Fibroblast of upper back skin (primary cell): ENCODE measurements at regions not wholly inside any gene's neighbourhood (a gene's known extent, or its start where the extent isn't known, plus 50 kb on each side); places are given as distances from the start of the nearest gene placed in this dataset.
"Not testable (repeated sequence)": the region's sequence is repeated elsewhere in the genome, so short reads cannot be mapped to it uniquely, and the experiment has no call there.

Experiments used
- DNase-seq: peaks from one replicate; pipeline ENCODE4 v3.0.0-alpha.2; 2013

- peak; percentile 93 for DNase-seq
These were observed 301.4 kb upstream of the AADAT start for GRCh38 chr4:170391066-170391740.

- DNase-seq = no peak
These were observed 299.7 kb upstream of the AADAT start for GRCh38 chr4:170389411-170389810.

GRCh38 chr4:170388255-170388654, 298.5 kb upstream of the AADAT start:
- peak; percentile 92 for DNase-seq

- DNase-seq = peak; percentile 96
These were observed 297.2 kb upstream of the AADAT start for GRCh38 chr4:170386971-170387370.

- peak; percentile 43 for DNase-seq
These were observed 296.8 kb upstream of the AADAT start for GRCh38 chr4:170386511-170386910.

GRCh38 chr4:170374770-170375169, 285.0 kb upstream of the AADAT start:
- DNase-seq = no peak

GRCh38 chr4:170348945-170349344, 259.2 kb upstream of the AADAT start:
- DNase-seq = no peak

- not testable (repeated sequence) for DNase-seq
These were observed 257.4 kb upstream of the AADAT start for GRCh38 chr4:170347191-170347590.

GRCh38 chr4:170339522-170339921, 249.8 kb upstream of the AADAT start:
- no peak for DNase-seq

GRCh38 chr4:170336238-170336775, 246.6 kb upstream of the AADAT start:
- no peak for DNase-seq

- DNase-seq = no peak
These were observed 235.8 kb upstream of the AADAT start for GRCh38 chr4:170325599-170325998.

GRCh38 chr4:170323623-170324022, 233.9 kb upstream of the AADAT start:
- DNase-seq = no peak

- no peak for DNase-seq
These were observed 217.4 kb upstream of the AADAT start for GRCh38 chr4:170307182-170307581.

GRCh38 chr4:170306208-170306607, 216.5 kb upstream of the AADAT start:
- no peak for DNase-seq

- no peak for DNase-seq
These were observed 215.9 kb upstream of the AADAT start for GRCh38 chr4:170305627-170306026.

GRCh38 chr4:170281027-170281426, 191.3 kb upstream of the AADAT start:
- DNase-seq = no peak

- no peak for DNase-seq
These were observed 188.7 kb upstream of the AADAT start for GRCh38 chr4:170278460-170278859.

- DNase-seq = no peak
These were observed 184.9 kb upstream of the AADAT start for GRCh38 chr4:170274616-170275015.

GRCh38 chr4:170272959-170273358, 183.2 kb upstream of the AADAT start:
- DNase-seq = no peak

GRCh38 chr4:170271723-170272122, 182.0 kb upstream of the AADAT start:
- no peak for DNase-seq

GRCh38 chr4:170270628-170271027, 180.9 kb upstream of the AADAT start:
- DNase-seq = no peak

- no peak for DNase-seq
These were observed 180.2 kb upstream of the AADAT start for GRCh38 chr4:170269950-170270349.

GRCh38 chr4:170259631-170260153, 169.9 kb upstream of the AADAT start:
- peak; percentile 95 for DNase-seq

GRCh38 chr4:170256807-170257206, 167.1 kb upstream of the AADAT start:
- DNase-seq = no peak

GRCh38 chr4:170248576-170248975, 158.8 kb upstream of the AADAT start:
- DNase-seq = peak; percentile 39
